A549 (cell line): ENCODE measurements at regions not wholly inside any gene's neighbourhood (a gene's known extent, or its start where the extent isn't known, plus 50 kb on each side); places are given as distances from the start of the nearest gene placed in this dataset.

Experiments used
- CBX8 ChIP-seq: fragments of 200-600 bp; sonication (generic); IDR thresholded peaks from 2 replicates; pipeline ENCODE4 v1.6.1; 2016
- CHD4 ChIP-seq: fragments of 200-600 bp; sonication (generic); IDR thresholded peaks from 2 replicates; pipeline ENCODE4 v1.6.1; 2016; ENCODE audit warnings: antibody characterized with exemption, mild to moderate bottlenecking, borderline replicate concordance
- EP300 ChIP-seq, 2 experiments: fragments of >200 bp; sonication (Bioruptor Twin); formaldehyde crosslinking; IDR thresholded peaks; 2 replicates in 1 of 2; 3 replicates in 1 of 2; pipeline ENCODE4 v1.6.1; 2016 to 2017
- ESRRA ChIP-seq: fragments of 150-350 bp; IDR thresholded peaks from 2 replicates; pipeline ENCODE4 v1.6.1; 2014; ENCODE audit warnings: mild to moderate bottlenecking, low read length, borderline replicate concordance
- KDM5A ChIP-seq: fragments of 200-600 bp; sonication (generic); IDR thresholded peaks from 2 replicates; pipeline ENCODE4 v1.6.1; 2016; ENCODE audit warnings: antibody characterized with exemption, mild to moderate bottlenecking
- POLR2A ChIP-seq: IDR thresholded peaks from 2 replicates; pipeline ENCODE4 v1.6.1; 2012; ENCODE audit warnings: mild to moderate bottlenecking, low read length
- TFCP2L1 ChIP-seq: fragments of 250-450 bp; sonication (Bioruptor Pico); IDR thresholded peaks from 2 replicates; pipeline ENCODE4 v1.5.0; 2021; ENCODE audit warnings: mild to moderate bottlenecking
- TF ChIP-seq, protein P1 (sequence below): fragments of >200 bp; sonication (Bioruptor Twin); formaldehyde crosslinking; IDR thresholded peaks from 3 replicates; pipeline ENCODE4 v1.5.1; 2016
- TF ChIP-seq, protein P2 (sequence below): IDR thresholded peaks from 2 replicates; pipeline ENCODE4 v1.6.1; 2012
- TF ChIP-seq, protein P3 (sequence below): fragments of 150-350 bp; IDR thresholded peaks from 2 replicates; pipeline ENCODE4 v1.6.1; 2014; ENCODE audit warnings: low read depth, mild to moderate bottlenecking, low read length

DNA sequence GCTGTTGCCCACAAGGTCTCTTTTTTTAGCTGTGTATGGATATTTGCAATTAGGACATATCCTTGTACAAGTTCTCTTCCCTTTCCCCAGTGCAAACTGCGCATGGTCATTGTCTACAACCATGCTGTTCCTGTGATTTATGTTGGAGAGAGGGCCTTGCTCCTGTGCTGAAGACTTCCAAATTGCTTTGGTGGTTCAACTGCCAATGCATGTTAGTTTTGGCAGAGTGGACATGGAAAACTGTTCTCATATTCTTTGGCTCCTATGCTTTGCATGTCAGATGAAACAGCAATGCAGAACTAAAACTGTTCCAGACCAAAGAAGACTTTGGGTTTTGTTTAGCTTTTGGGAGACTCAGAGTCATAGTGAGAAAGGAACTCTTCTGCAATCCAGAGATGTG, 148.8 kb upstream of the EDNRA start:
- TF ChIP-seq, protein P1, sequence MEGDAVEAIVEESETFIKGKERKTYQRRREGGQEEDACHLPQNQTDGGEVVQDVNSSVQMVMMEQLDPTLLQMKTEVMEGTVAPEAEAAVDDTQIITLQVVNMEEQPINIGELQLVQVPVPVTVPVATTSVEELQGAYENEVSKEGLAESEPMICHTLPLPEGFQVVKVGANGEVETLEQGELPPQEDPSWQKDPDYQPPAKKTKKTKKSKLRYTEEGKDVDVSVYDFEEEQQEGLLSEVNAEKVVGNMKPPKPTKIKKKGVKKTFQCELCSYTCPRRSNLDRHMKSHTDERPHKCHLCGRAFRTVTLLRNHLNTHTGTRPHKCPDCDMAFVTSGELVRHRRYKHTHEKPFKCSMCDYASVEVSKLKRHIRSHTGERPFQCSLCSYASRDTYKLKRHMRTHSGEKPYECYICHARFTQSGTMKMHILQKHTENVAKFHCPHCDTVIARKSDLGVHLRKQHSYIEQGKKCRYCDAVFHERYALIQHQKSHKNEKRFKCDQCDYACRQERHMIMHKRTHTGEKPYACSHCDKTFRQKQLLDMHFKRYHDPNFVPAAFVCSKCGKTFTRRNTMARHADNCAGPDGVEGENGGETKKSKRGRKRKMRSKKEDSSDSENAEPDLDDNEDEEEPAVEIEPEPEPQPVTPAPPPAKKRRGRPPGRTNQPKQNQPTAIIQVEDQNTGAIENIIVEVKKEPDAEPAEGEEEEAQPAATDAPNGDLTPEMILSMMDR = no peak
- TF ChIP-seq POLR2A = no peak
- TF ChIP-seq, protein P2, sequence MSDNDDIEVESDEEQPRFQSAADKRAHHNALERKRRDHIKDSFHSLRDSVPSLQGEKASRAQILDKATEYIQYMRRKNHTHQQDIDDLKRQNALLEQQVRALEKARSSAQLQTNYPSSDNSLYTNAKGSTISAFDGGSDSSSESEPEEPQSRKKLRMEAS = no peak
- no peak for TF ChIP-seq ESRRA
- no peak for TF ChIP-seq CHD4
- no peak for TF ChIP-seq EP300 (IDR thresholded peaks at IDR 0.05)
- TF ChIP-seq, protein P3, sequence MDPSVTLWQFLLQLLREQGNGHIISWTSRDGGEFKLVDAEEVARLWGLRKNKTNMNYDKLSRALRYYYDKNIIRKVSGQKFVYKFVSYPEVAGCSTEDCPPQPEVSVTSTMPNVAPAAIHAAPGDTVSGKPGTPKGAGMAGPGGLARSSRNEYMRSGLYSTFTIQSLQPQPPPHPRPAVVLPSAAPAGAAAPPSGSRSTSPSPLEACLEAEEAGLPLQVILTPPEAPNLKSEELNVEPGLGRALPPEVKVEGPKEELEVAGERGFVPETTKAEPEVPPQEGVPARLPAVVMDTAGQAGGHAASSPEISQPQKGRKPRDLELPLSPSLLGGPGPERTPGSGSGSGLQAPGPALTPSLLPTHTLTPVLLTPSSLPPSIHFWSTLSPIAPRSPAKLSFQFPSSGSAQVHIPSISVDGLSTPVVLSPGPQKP = no peak
- no peak for TF ChIP-seq CBX8
- TF ChIP-seq TFCP2L1 (CRISPR knock-in tag) = no peak
- TF ChIP-seq KDM5A = no peak
